Activated naive CD4-positive, alpha-beta T cell treated with anti-CD3 and anti-CD28 coated beads, Interleukin-2, amount 50 U/mL, for 16 hours (primary cell): ENCODE measurements at regions not wholly inside any gene's neighbourhood (a gene's known extent, or its start where the extent isn't known, plus 50 kb on each side); places are given as distances from the start of the nearest gene placed in this dataset.

Experiments used
- DNase-seq: peaks from one replicate; pipeline ENCODE4 v3.0.0-alpha.2; 2020

DNA sequence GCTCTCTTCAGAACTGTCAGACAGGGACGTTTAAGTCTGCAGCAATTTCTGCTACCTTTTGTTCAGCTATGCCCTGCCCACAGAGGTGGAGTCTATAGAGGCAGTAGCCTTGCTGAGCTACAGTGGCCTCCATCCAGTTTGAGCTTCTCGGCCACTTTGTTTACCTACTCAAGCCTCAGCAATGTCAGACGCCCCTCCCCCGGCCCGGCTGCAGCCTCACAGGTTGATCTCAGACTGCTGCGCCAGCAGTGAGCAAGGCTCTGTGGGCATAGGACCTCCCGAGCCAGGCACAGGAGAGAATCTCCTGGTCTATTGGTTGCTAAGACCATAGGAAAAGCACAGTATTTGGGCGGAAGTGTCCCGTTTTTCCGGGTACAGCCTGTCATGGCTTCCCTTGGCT lies 89.9 kb upstream of the PDC start:
- no peak for DNase-seq

DNA sequence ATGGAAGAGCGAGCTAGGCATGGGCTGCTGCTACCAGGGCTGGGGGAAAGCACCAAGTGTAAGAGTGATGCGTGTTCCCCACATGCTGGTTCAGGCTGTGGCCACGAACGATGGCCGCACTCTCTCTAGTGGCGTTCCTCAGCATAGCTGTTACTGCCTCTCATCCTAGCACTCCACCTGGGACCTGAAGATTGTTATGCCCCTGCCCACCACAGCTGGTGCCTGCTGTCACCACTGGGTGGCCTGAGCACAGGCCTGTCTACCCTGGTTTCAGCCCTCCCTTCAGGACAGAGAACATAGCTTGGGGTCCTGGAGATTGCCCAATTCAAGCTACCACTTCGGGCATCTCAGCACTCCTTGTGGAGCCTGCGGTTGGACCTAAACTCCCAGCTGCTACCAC lies 80.1 kb upstream of the PDC start:
- no peak for DNase-seq

DNA sequence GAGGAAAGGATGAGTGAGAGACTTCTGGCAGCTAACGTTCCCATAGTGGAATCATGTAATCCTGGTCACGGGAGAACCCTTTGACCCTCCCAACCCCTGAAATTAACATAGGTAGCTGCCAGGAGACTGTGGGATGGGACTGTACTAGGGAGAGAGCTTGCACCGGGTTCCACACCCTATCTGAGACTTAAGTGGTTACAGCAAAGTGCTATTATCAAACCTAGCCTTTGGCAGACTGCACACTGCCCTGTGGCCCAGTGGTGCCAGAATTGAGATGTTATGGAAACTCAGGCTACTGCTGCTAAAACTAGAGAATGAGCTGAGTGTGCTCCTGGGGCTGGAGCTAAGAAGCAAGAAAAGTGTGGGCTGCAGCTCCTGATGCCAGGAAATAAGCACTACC lies 79.6 kb upstream of the PDC start:
- DNase-seq = no peak

DNA sequence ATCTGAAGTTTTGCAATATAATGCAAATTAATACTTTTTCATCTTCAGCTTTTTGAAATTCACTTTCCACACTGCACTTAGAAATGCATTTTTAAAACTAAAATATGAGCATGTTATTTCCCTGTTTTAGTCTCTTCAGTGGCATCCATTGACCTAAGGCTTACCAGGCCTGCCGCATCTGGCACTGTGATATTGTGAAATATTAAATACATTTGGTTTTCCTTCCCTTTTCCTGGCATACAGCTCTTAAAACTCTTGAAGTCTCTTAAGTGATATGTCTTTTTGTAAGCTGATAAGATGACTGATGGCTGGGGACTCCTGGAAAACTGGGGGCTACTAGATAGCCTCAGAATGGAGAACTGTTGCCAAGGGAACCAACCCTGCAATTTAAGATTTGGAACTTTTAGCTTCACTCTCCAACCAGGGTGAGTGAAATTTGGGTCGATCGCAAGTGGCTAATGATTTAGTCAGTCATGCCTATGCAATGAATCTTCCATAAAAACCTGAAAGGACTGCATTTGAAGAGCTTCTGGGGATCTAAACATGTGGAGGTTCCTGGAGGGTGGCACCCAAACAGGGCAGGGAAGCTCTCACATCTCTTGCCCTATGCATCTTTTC lies 75.5 kb upstream of the PDC start:
- no peak for DNase-seq

DNA sequence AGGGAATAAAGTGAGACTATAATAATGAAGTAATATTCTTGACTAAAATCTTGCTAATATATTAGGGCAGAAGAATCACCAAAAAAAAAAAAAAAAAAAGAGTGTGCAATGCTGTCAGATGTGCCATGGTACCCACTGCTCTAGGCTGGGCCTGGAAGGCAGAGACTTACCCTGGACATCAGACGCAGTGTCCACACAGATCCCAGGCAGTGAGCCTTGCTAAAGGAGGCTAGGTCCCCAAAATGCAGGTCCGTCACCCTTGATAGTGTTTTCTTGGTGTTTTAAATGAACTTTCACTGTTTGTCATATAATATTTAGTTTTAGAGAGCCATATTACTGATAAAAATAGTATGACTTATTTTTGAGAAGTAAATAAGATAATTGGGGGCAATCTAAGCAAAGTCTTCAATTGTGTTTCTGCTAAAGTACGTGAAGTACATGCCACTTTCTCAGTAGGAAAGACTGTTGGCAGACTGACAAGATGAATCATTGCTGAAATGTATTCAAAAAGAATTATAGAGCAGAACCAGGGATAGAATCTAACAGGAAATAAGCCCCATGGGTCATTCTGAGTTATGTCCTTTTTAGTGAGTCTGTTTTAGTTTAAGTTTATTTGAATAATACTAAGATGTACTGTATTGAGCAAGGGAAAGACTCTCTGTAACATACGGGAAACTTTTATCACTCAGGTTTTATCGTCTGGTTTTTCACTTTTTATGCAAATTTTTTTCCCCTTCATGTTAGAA lies 74.6 kb upstream of the PDC start:
- DNase-seq = no peak

DNA sequence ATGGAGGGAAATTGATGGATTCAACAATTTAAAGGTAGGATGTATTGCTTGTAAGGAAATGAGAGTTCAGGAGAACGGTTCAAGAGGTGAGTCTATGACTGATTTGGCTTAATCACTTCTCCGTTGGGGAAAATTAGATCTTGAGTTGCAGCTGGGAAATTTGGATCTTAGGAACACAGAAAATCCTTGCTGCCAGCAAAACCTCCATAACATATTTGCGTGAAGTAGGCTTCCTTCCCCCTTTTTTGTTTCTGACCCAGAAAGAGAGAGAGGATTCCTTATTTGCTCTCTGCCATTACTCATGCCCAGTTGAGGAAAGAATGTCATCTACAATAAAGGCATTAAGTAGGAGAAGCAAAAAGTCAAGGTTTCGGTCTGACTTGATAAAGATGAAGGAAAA lies 73.5 kb upstream of the PDC start:
- no peak for DNase-seq

DNA sequence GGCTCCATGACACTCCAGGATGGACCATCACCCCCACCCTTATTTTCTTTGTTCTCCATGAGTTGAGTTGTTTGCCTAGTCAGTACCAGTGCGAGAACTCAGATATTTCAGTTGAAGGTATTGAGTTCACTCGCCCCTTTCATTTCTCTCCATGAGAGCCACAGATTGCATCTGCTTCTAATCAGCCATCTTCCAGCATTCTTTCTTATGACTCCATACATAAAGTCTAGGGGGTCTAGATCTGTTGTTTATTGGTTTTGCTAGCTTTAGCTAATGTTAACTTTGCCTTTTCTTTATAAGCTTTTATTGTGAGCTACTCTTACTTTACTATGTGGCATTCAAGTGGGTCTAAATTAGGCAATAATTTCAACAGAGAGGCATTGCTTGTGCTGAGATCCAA lies 71.6 kb upstream of the PDC start:
- DNase-seq = no peak

DNA sequence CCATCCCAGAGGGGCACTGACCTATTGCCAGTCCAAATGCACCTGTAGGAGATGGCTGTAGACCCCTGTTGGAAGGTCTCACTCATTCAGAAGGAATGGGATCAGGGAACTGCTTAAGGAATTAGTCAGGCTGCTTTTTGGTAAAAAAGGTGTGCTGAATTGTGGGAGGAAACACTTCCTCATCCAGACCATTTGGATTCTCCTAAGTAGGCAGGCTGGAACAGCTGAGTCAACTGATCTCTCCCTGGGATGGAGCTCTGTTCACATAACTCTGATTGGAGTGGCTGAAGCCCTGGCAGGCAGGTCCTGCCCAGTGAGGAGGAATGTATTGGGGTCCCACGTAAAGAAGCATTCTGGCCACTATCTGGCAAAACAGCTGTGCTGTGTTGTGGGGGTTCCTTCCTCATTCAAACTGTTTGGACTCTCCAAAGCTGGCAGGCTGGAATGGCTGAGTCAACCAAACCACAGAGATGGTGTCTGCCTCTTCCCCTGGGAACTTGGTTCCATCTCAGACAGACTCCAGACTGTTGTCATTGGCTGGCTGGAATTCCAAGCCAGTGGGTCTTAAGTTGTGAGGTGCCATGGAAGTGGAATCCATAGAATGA lies 70.7 kb upstream of the PDC start:
- no peak for DNase-seq

DNA sequence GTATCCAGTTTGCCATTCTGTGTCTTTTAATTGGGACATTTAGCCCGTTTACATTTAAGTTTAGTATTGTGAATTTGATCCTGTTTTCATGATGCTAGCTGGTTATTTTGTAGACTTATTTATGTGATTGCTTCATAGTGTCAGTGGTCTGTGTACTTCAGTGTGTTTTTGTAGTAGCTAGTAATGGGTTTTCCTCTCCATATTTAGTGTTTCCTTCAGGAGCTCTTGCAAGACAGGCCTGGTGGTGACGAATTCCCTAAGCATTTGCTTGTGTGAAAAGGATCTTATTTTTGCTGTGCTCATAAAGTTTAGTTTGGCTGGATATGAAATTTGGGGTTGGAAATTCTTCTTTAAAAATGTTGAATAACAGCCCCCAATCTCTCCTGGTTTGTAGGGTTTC lies 69.2 kb upstream of the PDC start:
- DNase-seq = no peak

DNA sequence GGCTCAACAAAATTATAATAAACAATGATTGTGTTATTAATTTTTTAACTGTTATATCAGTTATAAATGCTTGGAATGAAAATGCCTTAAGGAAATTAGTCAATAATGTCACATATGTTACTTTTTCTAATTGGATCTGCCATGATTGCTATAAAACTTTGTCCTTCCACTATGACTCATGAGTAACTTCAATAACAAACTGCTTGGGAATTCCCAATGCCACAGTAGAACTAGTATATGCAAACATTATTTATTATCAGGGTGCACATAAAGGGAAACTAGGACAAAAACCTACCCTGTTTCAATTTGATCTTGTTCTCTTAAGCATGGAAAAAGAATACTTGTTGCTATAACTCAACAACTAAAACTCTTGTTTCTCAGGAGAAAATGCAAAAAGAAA lies 59.1 kb upstream of the PDC start:
- DNase-seq = no peak

DNA sequence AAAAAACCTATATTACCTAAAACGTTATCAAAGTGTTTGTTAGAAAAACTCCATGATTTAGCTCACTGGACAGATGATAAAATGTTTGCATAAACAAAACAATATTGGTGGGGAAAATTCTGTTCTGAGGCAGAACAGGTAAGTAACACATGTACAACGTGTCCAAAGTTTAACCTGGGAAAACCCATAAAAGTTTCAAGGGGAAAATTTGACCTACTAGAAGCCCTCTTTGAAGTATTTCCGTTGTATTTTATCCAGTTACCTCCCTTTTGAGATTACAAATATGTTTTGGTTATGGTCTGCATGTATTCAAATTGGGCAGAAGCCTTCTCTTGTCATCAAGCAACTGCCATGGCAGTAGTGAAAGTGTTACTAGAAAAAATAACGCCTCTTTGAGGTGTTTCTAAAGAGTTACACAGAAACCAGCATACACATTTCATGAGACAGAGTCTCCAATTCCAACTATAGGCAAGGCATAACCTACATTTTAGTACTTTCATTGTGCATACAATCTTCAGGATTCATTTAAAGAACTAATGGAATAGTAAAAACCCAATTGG lies 58.0 kb upstream of the PDC start:
- no peak for DNase-seq

DNA sequence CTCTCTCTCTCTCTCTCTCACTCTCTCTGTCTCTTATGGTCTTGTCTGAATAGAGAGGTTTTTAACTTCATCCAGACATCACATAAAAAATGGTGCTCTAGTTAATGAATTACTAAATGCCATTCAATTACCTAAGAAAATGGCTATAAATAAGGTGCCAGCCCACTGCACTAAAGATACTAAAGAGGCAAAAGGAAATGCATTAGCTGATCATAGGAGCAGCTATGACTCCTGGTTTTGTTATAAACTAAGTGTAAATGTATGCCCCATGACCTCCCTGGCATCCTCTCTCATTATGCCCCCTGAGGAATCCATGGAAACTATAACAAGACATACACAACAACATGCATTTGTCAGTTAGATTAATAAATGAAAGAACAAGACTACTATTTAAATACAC lies 57.5 kb upstream of the PDC start:
- no peak for DNase-seq

DNA sequence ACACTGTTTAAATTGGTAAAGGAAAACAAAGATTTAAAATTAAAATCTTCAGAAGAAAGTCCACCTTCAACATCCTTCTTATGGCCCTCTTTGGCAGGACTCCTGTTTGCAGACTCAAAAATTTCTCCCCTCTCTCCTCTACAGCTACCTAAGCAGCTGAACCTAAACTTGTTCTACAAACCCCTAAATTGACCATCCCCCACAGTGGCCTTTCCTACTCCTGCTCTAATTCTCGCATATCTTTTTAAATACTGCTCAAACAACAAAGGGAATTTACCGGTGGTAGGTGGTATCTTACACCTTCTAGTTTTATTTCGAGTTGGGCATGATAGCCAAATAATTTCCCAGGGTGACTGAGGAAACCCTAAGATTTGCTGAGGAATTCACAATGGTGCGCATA lies 53.5 kb upstream of the PDC start:
- no peak for DNase-seq

DNA sequence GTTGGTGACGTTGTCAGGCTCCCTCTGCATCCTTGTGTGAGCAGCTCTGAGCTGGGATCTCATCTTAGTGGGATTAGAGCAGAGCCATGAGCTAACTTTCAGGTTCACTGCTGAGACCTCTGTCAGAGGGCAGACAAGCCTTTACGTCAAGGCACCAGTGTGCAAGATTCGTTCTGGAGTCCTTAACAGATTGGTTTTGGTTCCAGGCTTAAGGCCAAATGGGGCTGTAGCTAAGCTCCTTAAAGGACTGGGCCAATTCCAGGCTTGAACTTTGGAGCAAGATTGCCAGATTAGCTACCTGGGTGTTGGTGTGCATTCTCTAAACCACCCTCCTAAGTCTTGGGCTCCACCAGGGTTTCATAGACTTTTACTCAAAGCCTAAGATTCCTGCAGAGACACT lies 52.6 kb upstream of the PDC start:
- DNase-seq = no peak

DNA sequence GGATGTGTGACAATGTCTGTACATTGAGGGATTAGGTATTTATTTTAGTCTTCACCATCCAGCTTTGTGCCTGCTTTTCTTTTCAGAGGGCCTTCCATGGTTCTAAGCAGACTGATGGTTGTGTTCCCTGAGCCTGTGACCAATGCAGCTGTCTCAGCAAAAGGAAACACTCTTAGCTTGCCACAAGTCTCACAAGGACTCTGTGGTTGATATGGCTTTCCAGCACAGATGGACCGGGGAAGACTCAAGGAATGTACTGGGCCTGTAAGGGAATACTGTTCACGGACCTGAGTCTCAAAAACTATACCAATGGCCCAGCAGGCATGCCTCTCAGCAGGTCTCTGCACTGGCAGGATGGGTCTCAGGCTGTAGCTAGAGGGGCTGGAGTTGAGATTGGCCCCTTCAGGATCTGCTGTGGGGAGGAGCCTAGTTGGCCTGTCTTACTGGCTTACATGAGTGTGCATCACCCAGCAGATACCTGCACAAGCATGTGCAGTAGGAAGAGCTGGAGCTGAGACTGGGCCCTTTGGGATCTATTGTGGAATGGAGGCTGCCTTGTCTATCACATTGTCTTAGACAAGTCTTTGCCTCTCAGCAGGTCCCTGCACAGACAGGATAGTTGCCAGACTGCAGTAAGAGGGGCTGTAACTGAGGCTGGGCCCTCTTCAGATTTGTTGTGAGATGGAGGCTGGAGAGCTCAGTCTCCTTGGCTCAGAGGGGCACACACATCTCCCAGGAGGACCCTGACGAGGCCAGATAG lies 52.0 kb upstream of the PDC start:
- DNase-seq = no peak

DNA sequence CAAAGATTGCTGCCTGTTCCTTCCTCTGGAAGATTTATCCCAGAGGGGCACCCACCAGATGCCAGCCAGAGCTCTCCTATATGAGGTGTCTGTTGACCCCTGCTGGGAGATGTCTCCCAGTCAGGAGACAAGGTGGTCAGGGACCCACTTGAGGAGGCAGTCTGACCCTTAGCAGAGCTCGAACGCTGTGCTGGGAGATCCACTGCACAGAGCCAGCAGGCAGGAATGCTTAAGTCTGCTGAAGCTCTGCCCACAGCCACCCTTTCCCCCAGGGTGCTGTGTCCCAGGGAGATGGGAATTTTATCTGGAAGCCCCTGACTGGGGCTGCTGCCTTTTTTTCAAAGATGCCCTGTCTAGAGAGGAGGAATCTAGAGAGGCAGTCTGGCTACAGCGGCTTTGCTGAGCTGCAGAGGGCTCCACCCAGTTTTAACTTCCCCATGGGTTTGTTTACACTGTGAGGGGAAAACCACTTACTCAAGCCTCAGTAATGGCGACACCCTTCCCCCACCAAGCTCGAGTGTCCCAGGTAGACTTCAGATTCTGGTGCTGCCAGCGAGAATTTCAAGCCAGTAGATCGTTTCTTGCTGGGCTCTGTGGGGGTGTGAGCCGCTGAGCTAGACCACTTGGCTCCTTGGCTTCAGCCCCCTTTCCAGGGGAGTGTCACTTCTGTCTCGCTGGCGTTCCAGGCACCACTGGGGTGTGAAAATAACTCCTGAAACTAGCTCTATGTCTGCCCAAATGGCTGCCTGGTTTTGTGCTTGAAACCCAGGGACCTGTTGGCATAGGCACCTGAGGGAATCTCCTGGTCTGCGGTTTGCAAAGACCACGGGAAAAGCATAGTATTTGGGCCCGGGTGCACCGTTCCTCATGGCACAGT lies 51.1 kb upstream of the PDC start:
- DNase-seq = no peak
